ENCODE measurements at regions not wholly inside any gene's neighbourhood (a gene's known extent, or its start where the extent isn't known, plus 50 kb on each side); places are given as distances from the start of the nearest gene placed in this dataset.

DNA sequence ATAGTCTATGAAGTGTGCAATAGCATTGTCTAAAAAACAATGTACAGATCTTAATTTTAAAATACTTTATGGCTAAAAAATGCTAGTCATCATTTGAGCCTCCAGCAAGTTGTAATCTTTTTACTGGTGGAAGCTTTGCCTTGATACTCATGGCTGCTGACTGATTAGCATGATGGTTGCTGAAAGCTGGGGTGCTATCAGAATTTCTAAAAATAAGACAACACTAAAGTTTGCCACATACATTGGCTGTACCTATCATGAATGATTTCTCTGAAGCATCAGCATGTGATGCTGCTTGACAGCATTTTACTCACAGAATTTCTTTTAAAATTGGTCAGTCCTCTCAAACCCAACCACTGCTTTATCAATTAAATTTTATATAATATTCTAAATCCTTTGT lies 101.5 kb upstream of the TMEM168 start:
- TF ChIP-seq, protein P1, sequence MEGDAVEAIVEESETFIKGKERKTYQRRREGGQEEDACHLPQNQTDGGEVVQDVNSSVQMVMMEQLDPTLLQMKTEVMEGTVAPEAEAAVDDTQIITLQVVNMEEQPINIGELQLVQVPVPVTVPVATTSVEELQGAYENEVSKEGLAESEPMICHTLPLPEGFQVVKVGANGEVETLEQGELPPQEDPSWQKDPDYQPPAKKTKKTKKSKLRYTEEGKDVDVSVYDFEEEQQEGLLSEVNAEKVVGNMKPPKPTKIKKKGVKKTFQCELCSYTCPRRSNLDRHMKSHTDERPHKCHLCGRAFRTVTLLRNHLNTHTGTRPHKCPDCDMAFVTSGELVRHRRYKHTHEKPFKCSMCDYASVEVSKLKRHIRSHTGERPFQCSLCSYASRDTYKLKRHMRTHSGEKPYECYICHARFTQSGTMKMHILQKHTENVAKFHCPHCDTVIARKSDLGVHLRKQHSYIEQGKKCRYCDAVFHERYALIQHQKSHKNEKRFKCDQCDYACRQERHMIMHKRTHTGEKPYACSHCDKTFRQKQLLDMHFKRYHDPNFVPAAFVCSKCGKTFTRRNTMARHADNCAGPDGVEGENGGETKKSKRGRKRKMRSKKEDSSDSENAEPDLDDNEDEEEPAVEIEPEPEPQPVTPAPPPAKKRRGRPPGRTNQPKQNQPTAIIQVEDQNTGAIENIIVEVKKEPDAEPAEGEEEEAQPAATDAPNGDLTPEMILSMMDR (IDR thresholded peaks at IDR 0.05; ENCODE audit: insufficient read depth, low read depth, low read length), result no peak
- H3K27me3 ChIP-seq (ENCODE audit: control insufficient read depth, insufficient read depth, low read length), result no peaks in the 10 kb centered on the region
- ChIA-PET POLR2A (no interaction called here), CTCF (interaction anchor here (1.1 kb wide), 1 partner anchor 13 kb away, joined by 3 read pairs; no protein-coding TSS in a partner anchor)
- H3K4me3 ChIP-seq (ENCODE audit: low read depth, low read length), result no peak overlapping the region
- peaks cover 1% of the 10 kb centered on the region; the same call in 1 of the 2 replicates for H3K36me3 ChIP-seq (ENCODE audit: control insufficient read depth, insufficient read depth, low read length)
- no peak for DNase-seq (ENCODE audit: low read depth)

DNA sequence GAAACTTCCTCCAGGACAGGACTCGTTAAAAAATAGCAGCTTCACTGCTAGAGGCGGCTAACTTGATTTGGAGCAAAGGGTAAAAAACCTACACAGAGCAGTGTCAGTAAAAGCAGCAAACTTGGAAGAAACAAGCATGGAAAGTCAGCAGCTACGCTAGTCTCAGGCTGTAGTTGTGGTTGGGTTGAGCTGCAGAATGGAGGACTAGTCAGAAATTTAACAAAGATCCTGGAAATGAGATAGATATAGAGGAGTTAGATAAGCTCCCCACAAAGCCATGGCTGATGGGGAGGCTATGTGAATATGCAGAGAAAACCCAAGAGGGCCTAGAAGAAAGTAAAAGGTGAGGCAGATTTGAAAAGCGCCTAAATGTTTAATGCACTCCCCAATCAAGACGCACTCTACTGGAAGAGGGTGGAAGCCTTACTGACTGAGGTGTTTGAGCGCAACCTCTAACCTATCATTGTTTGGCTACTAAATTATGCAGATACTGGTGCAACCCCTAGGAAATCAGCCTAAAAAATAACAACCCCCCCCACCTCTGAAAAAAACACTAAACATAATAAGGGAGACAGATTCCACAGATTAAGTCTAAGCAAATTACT lies 99.7 kb upstream of the TMEM168 start:
- no peak for DNase-seq (ENCODE audit: low read depth)
- Histone ChIP-seq H3K36me3 (ENCODE audit: control insufficient read depth, insufficient read depth, low read length) (peaks cover 1% of the 10 kb centered on the region; the same call in 1 of the 2 replicates), H3K4me3 (ENCODE audit: low read depth, low read length) (no peak overlapping the region), H3K27me3 (ENCODE audit: control insufficient read depth, insufficient read depth, low read length) (no peaks in the 10 kb centered on the region)
- ChIA-PET CTCF (interaction anchor here (1.1 to 1.6 kb wide), 2 partner anchors 9 to 19 kb away, joined by 4 to 5 read pairs; no protein-coding TSS in a partner anchor), POLR2A (no interaction called here)
- TF ChIP-seq, protein P1 (IDR thresholded peaks at IDR 0.05; ENCODE audit: insufficient read depth, low read depth, low read length), result no peak

DNA sequence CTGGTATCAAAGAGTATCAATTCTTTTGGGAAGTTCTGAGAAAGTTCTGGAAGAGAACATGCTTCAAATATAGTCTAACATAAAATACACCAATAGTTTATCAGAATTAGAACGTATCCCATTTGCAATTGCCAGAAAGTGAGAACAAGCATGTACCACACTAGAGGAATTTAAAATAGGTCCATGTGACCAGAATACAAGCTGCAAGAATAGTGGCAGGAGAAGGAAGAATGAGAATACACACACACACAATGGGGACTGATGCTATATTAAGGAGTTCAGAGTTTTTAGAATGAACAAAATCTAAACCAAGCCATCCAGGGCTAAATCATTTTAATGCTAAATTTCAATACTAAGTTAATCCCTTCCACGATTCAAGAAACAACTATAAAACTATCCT lies 99.1 kb upstream of the TMEM168 start:
- DNase-seq (ENCODE audit: low read depth), result no peak
- TF ChIP-seq, protein P1 (IDR thresholded peaks at IDR 0.05; ENCODE audit: insufficient read depth, low read depth, low read length), result no peak
- ChIA-PET CTCF (interaction anchor here (1.1 kb wide), 1 partner anchor 10 kb away, joined by 5 read pairs; no protein-coding TSS in a partner anchor), POLR2A (no interaction called here)
- Histone ChIP-seq H3K27me3 (ENCODE audit: control insufficient read depth, insufficient read depth, low read length) (no peaks in the 10 kb centered on the region), H3K4me3 (ENCODE audit: low read depth, low read length) (no peak overlapping the region), H3K36me3 (ENCODE audit: control insufficient read depth, insufficient read depth, low read length) (peaks cover 1% of the 10 kb centered on the region; the same call in 1 of the 2 replicates)

DNA sequence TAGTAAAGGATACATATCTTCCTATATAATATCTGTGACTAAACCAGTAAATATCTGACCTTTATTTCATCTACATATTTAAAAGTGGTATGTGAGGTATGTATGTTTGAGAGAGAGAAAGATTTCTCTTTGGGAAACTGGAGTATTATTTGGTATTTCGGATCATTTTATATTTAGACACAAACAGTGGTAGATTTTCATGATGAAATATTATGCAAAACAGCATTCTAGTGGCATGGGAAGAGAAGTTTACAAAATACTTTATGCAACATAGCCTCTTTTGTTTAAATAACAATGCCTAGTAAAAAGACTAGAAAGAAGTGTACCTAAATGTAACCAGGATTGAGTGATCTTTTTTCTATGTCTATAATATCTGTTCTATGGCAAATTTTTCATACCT lies 98.6 kb upstream of the TMEM168 start:
- Histone ChIP-seq H3K36me3 (ENCODE audit: control insufficient read depth, insufficient read depth, low read length) (peaks cover 1% of the 10 kb centered on the region; the same call in 1 of the 2 replicates), H3K27me3 (ENCODE audit: control insufficient read depth, insufficient read depth, low read length) (no peaks in the 10 kb centered on the region), H3K4me3 (ENCODE audit: low read depth, low read length) (no peak overlapping the region)
- CTCF ChIA-PET, result no interaction called here
- no peak for DNase-seq (ENCODE audit: low read depth)
- POLR2A ChIA-PET, result no interaction called here
- TF ChIP-seq, protein P1 (IDR thresholded peaks at IDR 0.05; ENCODE audit: insufficient read depth, low read depth, low read length), result no peak

DNA sequence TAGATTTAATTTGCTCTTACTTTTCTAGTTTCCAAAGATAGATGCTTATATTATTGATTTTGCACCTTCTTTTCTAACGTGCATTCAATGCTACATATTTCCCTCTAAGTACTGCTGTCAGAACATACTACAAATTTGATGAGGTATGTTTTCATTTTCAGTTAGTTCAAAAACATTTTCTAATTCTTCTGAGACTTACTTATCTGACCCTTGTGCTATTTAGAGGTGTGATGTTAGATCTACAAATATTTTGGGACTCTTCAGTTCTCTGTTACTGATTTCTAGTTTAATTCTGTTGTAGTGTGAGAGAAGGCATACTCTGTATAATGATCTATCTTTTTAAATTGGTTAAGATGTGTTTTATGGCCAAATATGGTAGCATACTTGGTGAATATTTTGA lies 97.8 kb upstream of the TMEM168 start:
- H3K27me3 ChIP-seq (ENCODE audit: control insufficient read depth, insufficient read depth, low read length), result no peaks in the 10 kb centered on the region
- CTCF ChIA-PET, result interaction anchor here (1.9 kb wide), 1 partner anchor 11 kb away, joined by 4 read pairs; no protein-coding TSS in a partner anchor
- no peak overlapping the region for H3K4me3 ChIP-seq (ENCODE audit: low read depth, low read length)
- peaks cover 1% of the 10 kb centered on the region; the same call in 1 of the 2 replicates for H3K36me3 ChIP-seq (ENCODE audit: control insufficient read depth, insufficient read depth, low read length)
- DNase-seq (ENCODE audit: low read depth), result no peak
- TF ChIP-seq, protein P1 (IDR thresholded peaks at IDR 0.05; ENCODE audit: insufficient read depth, low read depth, low read length), result no peak
- POLR2A ChIA-PET, result no interaction called here
